ENCODE measurements at regions not wholly inside any gene's neighbourhood (a gene's known extent, or its start where the extent isn't known, plus 50 kb on each side); places are given as distances from the start of the nearest gene placed in this dataset.
"Not testable (repeated sequence)": the region's sequence is repeated elsewhere in the genome, so short reads cannot be mapped to it uniquely, and the experiment has no call there.

DNA sequence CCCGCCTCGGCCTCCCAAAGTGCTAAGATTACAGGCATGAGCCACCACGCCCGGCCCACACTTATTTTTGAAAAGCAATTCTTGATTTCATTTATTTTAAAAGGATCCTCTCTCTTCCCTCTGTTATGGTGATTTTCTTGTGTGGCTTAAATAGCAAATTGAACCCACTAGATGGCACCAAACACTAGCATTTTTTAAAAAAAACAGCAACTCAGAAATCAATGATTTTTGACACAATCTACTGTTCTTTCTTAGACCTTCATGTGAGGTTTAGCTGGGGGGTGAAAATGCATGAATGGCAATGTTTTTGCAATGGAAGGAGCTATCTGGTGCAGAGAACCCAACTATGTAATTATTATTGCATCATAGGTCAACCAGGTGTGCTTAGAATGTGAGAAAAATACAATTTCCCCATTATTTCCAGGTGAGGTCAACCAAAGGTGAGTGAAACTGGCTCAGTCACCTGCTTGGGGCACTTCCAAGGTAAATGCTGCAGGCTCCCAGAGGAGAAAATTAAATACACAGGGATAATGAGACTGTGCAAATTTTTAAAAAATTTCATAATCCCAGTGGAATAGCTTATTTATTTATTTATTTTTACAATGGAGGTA, 226.7 kb upstream of the PRKX start:
- H3K4me1 ChIP-seq (ENCODE audit: control insufficient read depth, extremely low read depth, insufficient read depth, low read length) = no peaks in the 10 kb centered on the region
- no peaks in the 10 kb centered on the region for H3K9me1 ChIP-seq (replicated peaks; ENCODE audit: control insufficient read depth, extremely low read depth, insufficient read depth, low read length)
- no peak overlapping the region for H3K9ac ChIP-seq (replicated peaks; ENCODE audit: extremely low read depth, insufficient read depth, low read length)
- no peak overlapping the region for H3K4me3 ChIP-seq (replicated peaks in 1 of 3; ENCODE audit: insufficient read depth in 1 of 3, low read depth in 1 of 3, low read length in 3 of 3)
- FAIRE-seq (peak; percentile 12), DNase-seq (ENCODE audit: low read depth, low spot score) (peak; percentile 2)
- dilution Hi-C loops (cut with MboI; ENCODE audit: extremely low pct_ligation_motif_present, low sequenced_read_pairs) = no loop called here
- H3K4me2 ChIP-seq (ENCODE audit: insufficient read depth, low read length) = no peak overlapping the region
- H2AFZ ChIP-seq (ENCODE audit: low read depth, low read length) = no peak overlapping the region
- intact Hi-C loops (cut with micrococcal nuclease) = no loop called here
- H3K79me2 ChIP-seq (ENCODE audit: control insufficient read depth, insufficient read depth, low read length) = no peaks in the 10 kb centered on the region
- H3K27me3 ChIP-seq (ENCODE audit: control insufficient read depth in 2 of 2, insufficient read depth in 2 of 2, low read length in 2 of 2) = no peaks in the 10 kb centered on the region
- H4K20me1 ChIP-seq (replicated peaks; ENCODE audit: control insufficient read depth, extremely low read depth, insufficient read depth, low read length) = no peaks in the 10 kb centered on the region
- TF ChIP-seq GATA2 (IDR thresholded peaks at IDR 0.05; ENCODE audit: insufficient read depth, insufficient read length, low read depth, low read length) (no peak), CTCF (IDR thresholded peaks at IDR 0.05; ENCODE audit: extremely low read depth in 1 of 2, insufficient read depth in 1 of 2, low read depth in 1 of 2, low read length in 2 of 2) (peak in 1 of 2 donors; percentile 5)
- POLR2A ChIA-PET = no interaction called here
- no peaks in the 10 kb centered on the region for H3K9me3 ChIP-seq (replicated peaks; ENCODE audit: control insufficient read depth, insufficient read depth, low read length)
- no TSS peak for BruUV-seq (replicated peaks)
- CTCF ChIA-PET = no interaction called here
- no peaks in the 10 kb centered on the region for H3K36me3 ChIP-seq (ENCODE audit: control insufficient read depth in 2 of 2, extremely low read depth in 1 of 2, insufficient read depth in 2 of 2, low read length in 2 of 2)
- no peak overlapping the region for H3K27ac ChIP-seq (ENCODE audit: insufficient read depth, low read depth, low read length)

GRCh38 chrX:3938587-3938986, 225.1 kb upstream of the PRKX start:
- dilution Hi-C loops (cut with MboI; ENCODE audit: extremely low pct_ligation_motif_present, low sequenced_read_pairs) = no loop called here

GRCh38 chrX:3935196-3935595, 221.7 kb upstream of the PRKX start:
- H3K4me1 ChIP-seq (ENCODE audit: control insufficient read depth, extremely low read depth, insufficient read depth, low read length); H3K4me2 ChIP-seq (ENCODE audit: insufficient read depth, low read length); H3K9ac ChIP-seq (replicated peaks; ENCODE audit: extremely low read depth, insufficient read depth, low read length); dilution Hi-C loops (cut with MboI; ENCODE audit: extremely low pct_ligation_motif_present, low sequenced_read_pairs); BruUV-seq (replicated peaks); POLR2A ChIA-PET; H4K20me1 ChIP-seq (replicated peaks; ENCODE audit: control insufficient read depth, extremely low read depth, insufficient read depth, low read length); FAIRE-seq; H3K9me1 ChIP-seq (replicated peaks; ENCODE audit: control insufficient read depth, extremely low read depth, insufficient read depth, low read length); DNase-seq (ENCODE audit: low read depth, low spot score); H2AFZ ChIP-seq (ENCODE audit: low read depth, low read length); H3K9me3 ChIP-seq (replicated peaks; ENCODE audit: control insufficient read depth, insufficient read depth, low read length); H3K4me3 ChIP-seq (replicated peaks in 1 of 3; ENCODE audit: insufficient read depth in 1 of 3, low read depth in 1 of 3, low read length in 3 of 3); H3K27ac ChIP-seq (ENCODE audit: insufficient read depth, low read depth, low read length); H3K36me3 ChIP-seq (ENCODE audit: control insufficient read depth in 2 of 2, extremely low read depth in 1 of 2, insufficient read depth in 2 of 2, low read length in 2 of 2); H3K79me2 ChIP-seq (ENCODE audit: control insufficient read depth, insufficient read depth, low read length); intact Hi-C loops (cut with micrococcal nuclease); H3K27me3 ChIP-seq (ENCODE audit: control insufficient read depth in 2 of 2, insufficient read depth in 2 of 2, low read length in 2 of 2); CTCF ChIA-PET: not testable (repeated sequence)

More at GRCh38 chrX:3938587-3938986, 225.1 kb upstream of the PRKX start:
- TF ChIP-seq FOS (IDR thresholded peaks at IDR 0.05; ENCODE audit: borderline replicate concordance, insufficient read depth, low read length) = no peak
- TF ChIP-seq POLR2A (IDR thresholded peaks at IDR 0.05; ENCODE audit: low read depth, low read length) = no peak
- CTCF ChIA-PET = no interaction called here
- FAIRE-seq (no peak), DNase-seq (ENCODE audit: low read depth, low spot score) (no peak)
- no peaks in the 10 kb centered on the region for H4K20me1 ChIP-seq (replicated peaks; ENCODE audit: control insufficient read depth, extremely low read depth, insufficient read depth, low read length)
- no peak overlapping the region for H3K4me3 ChIP-seq (replicated peaks in 1 of 3; ENCODE audit: insufficient read depth in 1 of 3, low read depth in 1 of 3, low read length in 3 of 3)
- H3K9me1 ChIP-seq (replicated peaks; ENCODE audit: control insufficient read depth, extremely low read depth, insufficient read depth, low read length) = no peaks in the 10 kb centered on the region
- no peaks in the 10 kb centered on the region for H3K36me3 ChIP-seq (ENCODE audit: control insufficient read depth in 2 of 2, extremely low read depth in 1 of 2, insufficient read depth in 2 of 2, low read length in 2 of 2)
- no peak overlapping the region for H2AFZ ChIP-seq (ENCODE audit: low read depth, low read length)
- intact Hi-C loops (cut with micrococcal nuclease) = no loop called here
- no TSS peak for BruUV-seq (replicated peaks)
- no peaks in the 10 kb centered on the region for H3K27me3 ChIP-seq (ENCODE audit: control insufficient read depth in 2 of 2, insufficient read depth in 2 of 2, low read length in 2 of 2)
- H3K27ac ChIP-seq (ENCODE audit: insufficient read depth, low read depth, low read length) = no peak overlapping the region
- H3K9ac ChIP-seq (replicated peaks; ENCODE audit: extremely low read depth, insufficient read depth, low read length) = no peak overlapping the region
- H3K4me2 ChIP-seq (ENCODE audit: insufficient read depth, low read length) = no peak overlapping the region
- POLR2A ChIA-PET = no interaction called here
- H3K4me1 ChIP-seq (ENCODE audit: control insufficient read depth, extremely low read depth, insufficient read depth, low read length) = no peaks in the 10 kb centered on the region
- H3K79me2 ChIP-seq (ENCODE audit: control insufficient read depth, insufficient read depth, low read length) = no peaks in the 10 kb centered on the region
- no peaks in the 10 kb centered on the region for H3K9me3 ChIP-seq (replicated peaks; ENCODE audit: control insufficient read depth, insufficient read depth, low read length)
